ENCODE measurements at regions not wholly inside any gene's neighbourhood (a gene's known extent, or its start where the extent isn't known, plus 50 kb on each side); places are given as distances from the start of the nearest gene placed in this dataset.
A peak's percentile ranks its signal among the peaks of the same experiment; 100 is the strongest.

- no peaks in the 10 kb centered on the region for H3K9me3 ChIP-seq (ENCODE audit: control insufficient read depth, low read depth, low read length)
- no peak overlapping the region for H2BK12ac ChIP-seq (ENCODE audit: insufficient read length, low read depth, low read length)
- no peak overlapping the region for H3K9ac ChIP-seq (ENCODE audit: extremely low read depth, insufficient read length, low read length)
- no peak overlapping the region for H3K18ac ChIP-seq (ENCODE audit: insufficient read length, low read depth, low read length)
- no peak overlapping the region for H2BK5ac ChIP-seq (ENCODE audit: insufficient read length, low read length)
- H3K27me3 ChIP-seq (ENCODE audit: insufficient read depth, low read length) = no peaks in the 10 kb centered on the region
- H4K8ac ChIP-seq (replicated peaks; ENCODE audit: insufficient read length, low read depth, low read length) = no peak overlapping the region
- no peaks in the 10 kb centered on the region for H3K4me1 ChIP-seq (ENCODE audit: insufficient read depth, low read length)
- H3K4ac ChIP-seq (ENCODE audit: low read depth, low read length) = no peak overlapping the region
- no peaks in the 10 kb centered on the region for H3K9me3 Mint-ChIP-seq
- no peak overlapping the region for H2AFZ ChIP-seq (ENCODE audit: low read length)
- no peak overlapping the region for H3T11ph ChIP-seq (ENCODE audit: low read length)
- no peak overlapping the region for H3K56ac ChIP-seq (ENCODE audit: insufficient read length, low read depth, low read length)
- no peak overlapping the region for H3K14ac ChIP-seq (ENCODE audit: insufficient read depth, low read length)
- H3K23me2 ChIP-seq (ENCODE audit: insufficient read length, low read depth, low read length, poor library complexity, severe bottlenecking) = no peaks in the 10 kb centered on the region
- WGBS (ENCODE audit: extremely low coverage, insufficient read length, low lambda C conversion rate) = no CpG with 5 or more reads among the region's 7 CpGs
- H3K79me2 ChIP-seq (ENCODE audit: insufficient read depth, low read length) = no peaks in the 10 kb centered on the region
- no peak overlapping the region for H3K4me2 ChIP-seq (ENCODE audit: insufficient read depth, insufficient read length, low read length)
- H3K27me3 Mint-ChIP-seq (ENCODE audit: low read depth) = no peaks in the 10 kb centered on the region
- peaks cover 19 to 21% of the 10 kb centered on the region in 2 experiments for H3K4me1 Mint-ChIP-seq
- no peak overlapping the region for H2BK20ac ChIP-seq (ENCODE audit: low read depth, low read length, poor library complexity, severe bottlenecking)
- H3K23ac ChIP-seq (ENCODE audit: insufficient read length, low read depth, low read length) = no peak overlapping the region
- H3K36me3 Mint-ChIP-seq (ENCODE audit: insufficient read depth in 1 of 3, low read depth in 3 of 3) = no peaks in the 10 kb centered on the region; a peak in 1 of 7 replicates
- H4K91ac ChIP-seq (ENCODE audit: insufficient read length, low read depth, low read length) = no peak overlapping the region
- no peaks in the 10 kb centered on the region for H3K79me1 ChIP-seq (ENCODE audit: insufficient read depth, low read depth, low read length, poor library complexity, severe bottlenecking)
- H3K27ac Mint-ChIP-seq = peak overlapping the region in 1 of 3 experiments; percentile 59; a peak in 2 of 7 replicates
- H2BK120ac ChIP-seq (ENCODE audit: low read depth, low read length, poor library complexity, severe bottlenecking) = no peak overlapping the region
- H3K4me3 Mint-ChIP-seq = no peak overlapping the region
- no peak overlapping the region for H3K27ac ChIP-seq (ENCODE audit: insufficient read length, low read depth, low read length)
- DNase-seq = no peak
- no peak for TF ChIP-seq CTCF (conservative IDR thresholded peaks at IDR 0.05)
- no peak overlapping the region for H4K5ac ChIP-seq (ENCODE audit: insufficient read length, low read depth, low read length)
- no peak overlapping the region for H2AK5ac ChIP-seq (ENCODE audit: insufficient read length, low read length)
- no peaks in the 10 kb centered on the region for H4K20me1 ChIP-seq (ENCODE audit: control insufficient read depth, insufficient read depth, insufficient read length)
- no peak overlapping the region for H2BK15ac ChIP-seq (ENCODE audit: low read depth, low read length)
Measured at GRCh38 chr13:99811067-99811700, 160.4 kb downstream of the ZIC5 start.

All from H9 (cell line).